ENCODE measurements at regions not wholly inside any gene's neighbourhood (a gene's known extent, or its start where the extent isn't known, plus 50 kb on each side); places are given as distances from the start of the nearest gene placed in this dataset.

GRCh38 chr22:49044091-49044490, 783.6 kb downstream of the BRD1 start:
- Mint-ChIP-seq H3K4me3 (no peak overlapping the region), H3K36me3 (no peaks in the 10 kb centered on the region), H3K4me1 (peaks cover 0 to 8% (median 0%) of the 10 kb centered on the region in 4 donors), H3K27me3 (peaks cover 0 to 38% (median 5%) of the 10 kb centered on the region in 5 donors), H3K9me3 (no peaks in the 10 kb centered on the region), H3K27ac (peak overlapping the region in 1 of 10 donors; percentile 14)
- ATAC-seq (no peak), DNase-seq (no peak)
- POLR2A ChIA-PET = no interaction called here

- Mint-ChIP-seq H3K27me3 (peaks cover 0 to 33% (median 3%) of the 10 kb centered on the region in 5 donors), H3K27ac (peak overlapping the region in 1 of 10 donors; percentile 16), H3K4me1 (peaks cover 0 to 6% (median 0%) of the 10 kb centered on the region in 4 donors), H3K4me3 (no peak overlapping the region), H3K9me3 (no peaks in the 10 kb centered on the region), H3K36me3 (no peaks in the 10 kb centered on the region)
- POLR2A ChIA-PET = no interaction called here
- ATAC-seq (no peak), DNase-seq (no peak)
Measured at GRCh38 chr22:49042877-49043859, 784.5 kb downstream of the BRD1 start.

- Mint-ChIP-seq H3K27ac (no peak overlapping the region), H3K4me1 (peaks cover 0 to 5% (median 0%) of the 10 kb centered on the region in 4 donors), H3K9me3 (no peaks in the 10 kb centered on the region)
Measured at GRCh38 chr22:49042066-49042465, 785.6 kb downstream of the BRD1 start.

GRCh38 chr22:49040754-49041467, 786.8 kb downstream of the BRD1 start:
- H3K4me1 Mint-ChIP-seq = peaks cover 0 to under 1% (median 0%) of the 10 kb centered on the region in 4 donors
- H3K4me3 Mint-ChIP-seq = no peak overlapping the region
- peaks cover 0 to 25% (median 1%) of the 10 kb centered on the region in 5 donors for H3K27me3 Mint-ChIP-seq
- POLR2A ChIA-PET = no interaction called here
- peaks cover 0 to 5% (median 0%) of the 10 kb centered on the region in 9 donors for H3K9me3 Mint-ChIP-seq
- H3K27ac Mint-ChIP-seq = no peak overlapping the region
- DNase-seq (no peak), ATAC-seq (no peak)
- no peaks in the 10 kb centered on the region for H3K36me3 Mint-ChIP-seq

More at GRCh38 chr22:49042066-49042465, 785.6 kb downstream of the BRD1 start:
- ATAC-seq (no peak), DNase-seq (no peak)
- POLR2A ChIA-PET = no interaction called here
- no peak overlapping the region for H3K4me3 Mint-ChIP-seq
- H3K36me3 Mint-ChIP-seq = no peaks in the 10 kb centered on the region
- peaks cover 0 to 29% (median 2%) of the 10 kb centered on the region in 5 donors for H3K27me3 Mint-ChIP-seq

- peaks cover 0 to 5% (median 0%) of the 10 kb centered on the region in 9 donors for H3K9me3 Mint-ChIP-seq
- no peaks in the 10 kb centered on the region for H3K36me3 Mint-ChIP-seq
- POLR2A ChIA-PET = no interaction called here
- DNase-seq (no peak), ATAC-seq (no peak)
- peaks cover 0 to 18% (median 1%) of the 10 kb centered on the region in 5 donors for H3K27me3 Mint-ChIP-seq
- no peak overlapping the region for H3K27ac Mint-ChIP-seq
- H3K4me3 Mint-ChIP-seq = no peak overlapping the region
- H3K4me1 Mint-ChIP-seq = peaks cover 0 to 1% (median 0%) of the 10 kb centered on the region in 4 donors
Measured at GRCh38 chr22:49040111-49040510, 787.6 kb downstream of the BRD1 start.

- no peaks in the 10 kb centered on the region for H3K36me3 Mint-ChIP-seq
- no peak overlapping the region for H3K4me3 Mint-ChIP-seq
- no peak overlapping the region for H3K27ac Mint-ChIP-seq
- peaks cover 0 to 15% (median 1%) of the 10 kb centered on the region in 5 donors for H3K27me3 Mint-ChIP-seq
- peaks cover 0 to 5% (median 0%) of the 10 kb centered on the region in 9 donors for H3K9me3 Mint-ChIP-seq
- DNase-seq = no peak
- no peak for ATAC-seq
- POLR2A ChIA-PET = no interaction called here
- peaks cover 0 to 1% (median 0%) of the 10 kb centered on the region in 4 donors for H3K4me1 Mint-ChIP-seq
Measured at GRCh38 chr22:49039625-49040024, 788.0 kb downstream of the BRD1 start.

- peaks cover 0 to 5% (median 0%) of the 10 kb centered on the region in 9 donors for H3K9me3 Mint-ChIP-seq
- ATAC-seq (no peak), DNase-seq (no peak)
- H3K4me1 Mint-ChIP-seq = peaks cover 0 to 1% (median 0%) of the 10 kb centered on the region in 4 donors
- H3K4me3 Mint-ChIP-seq = no peak overlapping the region
- H3K27ac Mint-ChIP-seq = no peak overlapping the region
- H3K36me3 Mint-ChIP-seq = no peaks in the 10 kb centered on the region
- peaks cover 0 to 12% (median 10%) of the 10 kb centered on the region in 5 donors for H3K27me3 Mint-ChIP-seq
- POLR2A ChIA-PET = no interaction called here
Measured at GRCh38 chr22:49037701-49038245, 789.9 kb downstream of the BRD1 start.

GRCh38 chr22:49036513-49036912, 791.2 kb downstream of the BRD1 start:
- POLR2A ChIA-PET = no interaction called here
- Mint-ChIP-seq H3K4me1 (peaks cover 0 to 1% (median 0%) of the 10 kb centered on the region in 4 donors), H3K27me3 (peaks cover 0 to 23% (median 10%) of the 10 kb centered on the region in 5 donors), H3K36me3 (no peaks in the 10 kb centered on the region), H3K4me3 (no peak overlapping the region), H3K27ac (no peak overlapping the region), H3K9me3 (peaks cover 0 to 5% (median 0%) of the 10 kb centered on the region in 9 donors)
- DNase-seq = no peak
- ATAC-seq = no peak

GRCh38 chr22:49035818-49036457, 791.7 kb downstream of the BRD1 start:
- DNase-seq = no peak
- Mint-ChIP-seq H3K27ac (no peak overlapping the region), H3K4me3 (no peak overlapping the region), H3K4me1 (peaks cover 0 to 1% (median 0%) of the 10 kb centered on the region in 4 donors), H3K9me3 (peaks cover 0 to 5% (median 0%) of the 10 kb centered on the region in 9 donors), H3K27me3 (peaks cover 0 to 25% (median 10%) of the 10 kb centered on the region in 5 donors), H3K36me3 (no peaks in the 10 kb centered on the region)
- POLR2A ChIA-PET = no interaction called here
- no peak for ATAC-seq

GRCh38 chr22:49034836-49035817, 792.5 kb downstream of the BRD1 start:
- ATAC-seq (no peak), DNase-seq (no peak)
- Mint-ChIP-seq H3K4me3 (no peak overlapping the region), H3K4me1 (peaks cover 0 to 1% (median 0%) of the 10 kb centered on the region in 4 donors), H3K27me3 (peaks cover 0 to 25% (median 10%) of the 10 kb centered on the region in 5 donors), H3K27ac (no peak overlapping the region), H3K9me3 (peaks cover 0 to 5% (median 0%) of the 10 kb centered on the region in 9 donors), H3K36me3 (no peaks in the 10 kb centered on the region)
- POLR2A ChIA-PET = no interaction called here

- no peak for DNase-seq
- Mint-ChIP-seq H3K9me3 (peaks cover 0 to 10% (median 0%) of the 10 kb centered on the region in 9 donors), H3K27me3 (peaks cover 2 to 31% (median 12%) of the 10 kb centered on the region in 5 donors), H3K36me3 (no peaks in the 10 kb centered on the region), H3K4me1 (peaks cover 0 to 1% (median 0%) of the 10 kb centered on the region in 4 donors), H3K27ac (no peak overlapping the region), H3K4me3 (no peak overlapping the region)
- POLR2A ChIA-PET = no interaction called here
- no peak for ATAC-seq
Measured at GRCh38 chr22:49033616-49034015, 794.1 kb downstream of the BRD1 start.

Measured in naive thymus-derived CD8-positive, alpha-beta T cell (primary cell).